GM21737 (cell line): ENCODE measurements at regions not wholly inside any gene's neighbourhood (a gene's known extent, or its start where the extent isn't known, plus 50 kb on each side); places are given as distances from the start of the nearest gene placed in this dataset.
A peak's percentile ranks its signal among the peaks of the same experiment; 100 is the strongest.

Experiments
- ATAC-seq: cut with Tn5 transposase; IDR thresholded peaks from one replicate; pipeline ENCODE4 v1.9.1; 2021; ENCODE audit warnings: mild to moderate bottlenecking, moderate library complexity; ENCODE audit not compliant: unreplicated experiment

DNA sequence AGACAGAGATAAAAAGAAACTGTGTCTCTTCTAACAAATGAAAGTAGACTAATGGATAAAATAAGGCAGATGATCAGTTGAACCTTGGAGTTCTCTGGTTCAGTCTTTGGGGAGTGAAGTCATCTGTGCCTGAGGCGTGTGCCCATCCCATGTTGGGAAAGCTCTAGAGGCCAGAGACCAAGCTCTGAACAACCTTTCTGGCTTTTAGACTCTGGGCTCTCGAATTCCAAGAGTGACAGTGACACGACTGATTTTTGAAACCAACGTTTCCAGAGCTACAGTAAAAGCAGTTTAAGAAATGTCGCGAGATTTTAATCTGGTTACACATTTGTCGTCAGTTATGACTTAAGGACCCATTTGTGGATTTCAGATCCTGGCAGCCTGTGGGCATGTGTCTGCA, 83.7 kb upstream of the APCDD1 start:
- no peak for ATAC-seq

DNA sequence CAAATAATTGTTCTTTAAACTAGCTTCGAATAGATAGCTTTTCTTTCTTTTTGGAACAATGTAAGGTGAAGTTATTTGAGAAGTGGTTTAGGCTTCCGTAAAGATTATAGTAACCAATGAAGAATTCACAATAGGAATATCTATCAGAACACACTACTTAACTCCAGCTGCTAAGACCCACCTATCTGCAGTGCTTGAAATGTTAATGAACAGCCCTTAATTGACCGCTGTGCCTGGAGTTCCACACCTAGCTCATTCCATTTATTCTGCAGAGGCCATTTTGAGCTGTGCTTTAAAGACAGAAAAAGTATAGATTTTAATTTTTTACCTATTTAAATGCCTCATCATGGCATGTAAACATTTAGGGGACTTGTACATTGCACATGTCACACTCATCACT, 83.3 kb upstream of the APCDD1 start:
- no peak for ATAC-seq

GRCh38 chr18:10374195-10374594, 80.2 kb upstream of the APCDD1 start:
- ATAC-seq: no peak

DNA sequence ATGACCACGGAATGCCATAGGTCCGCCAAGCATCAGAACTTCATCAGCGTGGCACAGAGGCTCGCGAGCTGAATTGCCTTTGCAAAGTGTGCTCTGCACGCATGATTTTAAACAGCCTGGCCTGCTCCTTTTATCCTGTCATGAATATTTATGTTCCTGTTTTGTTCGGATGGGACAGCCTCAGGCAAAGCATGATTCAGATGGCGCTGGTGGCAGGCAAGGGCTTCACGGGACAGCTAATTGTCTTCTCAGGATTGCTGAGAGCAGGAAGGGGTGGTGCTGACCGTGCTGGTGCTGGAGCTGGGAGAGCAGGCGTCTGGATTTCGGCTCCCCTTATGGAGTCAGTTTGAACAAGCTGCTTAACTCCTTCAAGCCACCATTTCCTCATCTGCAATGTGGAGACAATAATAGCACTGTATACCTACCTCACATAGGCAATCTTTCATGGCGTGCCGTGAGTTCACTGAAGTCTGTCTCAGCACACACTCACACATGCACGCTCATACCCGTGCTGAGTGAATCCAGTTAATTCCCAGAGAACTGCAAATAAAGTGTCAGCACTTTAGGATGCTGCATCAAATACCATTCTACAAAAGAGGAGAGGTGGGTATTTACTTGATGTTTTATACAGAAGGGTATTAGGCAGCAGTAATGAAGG, 79.7 kb upstream of the APCDD1 start:
- ATAC-seq: no peak

- no peak for ATAC-seq
These were observed 77.7 kb upstream of the APCDD1 start for GRCh38 chr18:10376731-10377130.

- ATAC-seq: no peak
These were observed 76.5 kb upstream of the APCDD1 start for GRCh38 chr18:10377956-10378355.

DNA sequence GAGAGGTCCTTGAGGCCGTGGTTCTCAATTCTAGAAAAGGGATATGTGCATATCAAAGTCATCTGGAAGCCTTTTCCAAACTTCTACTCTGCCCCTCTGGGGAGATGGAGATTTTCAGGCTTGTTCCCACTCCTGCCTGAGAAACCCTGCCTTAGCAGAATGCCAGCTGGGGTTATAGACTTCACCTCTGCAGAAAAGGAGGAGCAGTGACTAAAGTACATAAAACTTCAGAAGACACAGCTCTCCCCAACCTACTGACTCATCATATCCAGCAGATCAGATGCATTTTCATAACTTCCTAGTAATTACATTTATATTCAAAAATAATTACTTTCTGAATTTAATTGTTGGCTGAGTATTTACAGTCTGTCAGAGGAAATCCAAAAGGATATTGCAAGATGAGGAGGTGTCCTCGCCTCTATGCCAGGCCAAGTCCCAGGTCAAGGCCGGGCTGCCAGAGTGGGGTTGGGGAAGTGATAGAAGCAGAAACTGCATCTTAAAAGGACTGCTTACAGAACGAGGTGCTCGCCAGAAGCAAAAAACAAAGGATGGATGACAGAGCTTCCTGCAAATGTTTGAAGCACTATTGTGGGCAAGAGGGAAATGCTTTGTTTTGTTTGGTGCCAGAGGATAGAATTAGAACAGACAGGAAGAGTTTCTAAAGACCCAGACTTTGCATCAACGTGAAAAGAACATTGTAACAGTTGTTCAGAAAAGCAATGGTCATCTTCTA, 75.6 kb upstream of the APCDD1 start:
- ATAC-seq: no peak

GRCh38 chr18:10379522-10379921, 74.9 kb upstream of the APCDD1 start:
- ATAC-seq: no peak

- ATAC-seq: no peak
These were observed 72.9 kb upstream of the APCDD1 start for GRCh38 chr18:10381516-10381915.

- ATAC-seq: no peak
These were observed 72.5 kb upstream of the APCDD1 start for GRCh38 chr18:10381951-10382350.

- no peak for ATAC-seq
These were observed 68.4 kb upstream of the APCDD1 start for GRCh38 chr18:10386049-10386448.

DNA sequence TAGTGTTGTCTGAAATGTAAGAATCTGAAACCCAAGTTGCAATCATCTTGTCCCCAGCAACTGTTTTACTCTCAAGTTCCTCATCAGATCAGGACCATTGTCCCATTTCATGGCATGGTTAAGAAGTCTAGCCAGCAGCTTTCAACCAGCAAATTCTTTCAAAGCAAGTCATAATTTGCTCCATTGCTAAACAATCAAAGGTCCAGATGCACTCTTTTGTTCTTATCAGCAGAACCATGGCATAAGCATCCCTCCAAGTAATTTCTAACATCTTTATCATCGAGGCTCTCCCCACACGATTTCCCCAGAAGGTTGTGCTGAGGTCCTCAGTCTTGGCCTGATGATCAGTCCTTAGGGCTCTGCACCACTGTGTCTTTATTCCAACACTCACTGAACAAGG, 67.5 kb upstream of the APCDD1 start:
- no peak for ATAC-seq

- no peak for ATAC-seq
These were observed 67.0 kb upstream of the APCDD1 start for GRCh38 chr18:10387399-10387798.

DNA sequence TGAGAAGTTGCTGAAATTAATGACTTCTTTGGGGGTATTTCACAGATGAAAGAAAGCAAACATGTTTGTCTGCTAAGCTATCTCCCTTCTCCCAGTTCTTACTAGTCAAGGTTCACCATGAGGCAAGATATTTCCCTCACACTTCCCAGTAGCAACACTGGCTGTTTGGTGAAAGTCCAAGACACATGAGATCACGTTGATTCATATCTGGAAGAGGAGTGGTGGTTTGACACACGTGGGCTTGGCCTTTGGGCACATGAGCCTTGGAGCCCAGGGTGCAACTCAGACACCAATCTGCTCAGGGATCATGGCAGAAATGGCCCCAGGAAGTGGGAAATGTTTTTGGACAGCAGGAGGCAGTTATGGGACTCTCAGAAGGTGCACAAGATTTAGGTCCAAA, 66.1 kb upstream of the APCDD1 start:
- ATAC-seq: no peak

DNA sequence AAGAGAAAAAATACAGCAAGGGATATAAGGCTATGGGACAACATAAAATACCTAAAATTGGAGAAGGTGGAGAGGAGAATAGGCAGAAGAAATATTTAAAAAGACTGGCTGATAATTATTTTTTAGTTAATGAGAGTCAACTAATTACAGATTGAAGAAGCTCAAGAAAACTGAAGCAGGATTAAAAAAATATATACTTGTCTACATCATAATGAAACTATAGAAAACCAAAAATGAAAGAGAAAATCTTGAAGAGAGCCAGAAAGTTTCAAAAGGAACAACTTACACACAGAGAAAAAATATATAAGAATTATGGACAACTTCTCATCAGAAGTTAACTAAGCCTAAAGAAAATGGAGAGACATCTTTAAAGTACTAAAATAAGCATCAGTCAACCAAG, 62.9 kb upstream of the APCDD1 start:
- peak; percentile 65 for ATAC-seq

- no peak for ATAC-seq
These were observed 57.4 kb upstream of the APCDD1 start for GRCh38 chr18:10397004-10397403.

- ATAC-seq: no peak
These were observed 55.9 kb upstream of the APCDD1 start for GRCh38 chr18:10398571-10398970.

DNA sequence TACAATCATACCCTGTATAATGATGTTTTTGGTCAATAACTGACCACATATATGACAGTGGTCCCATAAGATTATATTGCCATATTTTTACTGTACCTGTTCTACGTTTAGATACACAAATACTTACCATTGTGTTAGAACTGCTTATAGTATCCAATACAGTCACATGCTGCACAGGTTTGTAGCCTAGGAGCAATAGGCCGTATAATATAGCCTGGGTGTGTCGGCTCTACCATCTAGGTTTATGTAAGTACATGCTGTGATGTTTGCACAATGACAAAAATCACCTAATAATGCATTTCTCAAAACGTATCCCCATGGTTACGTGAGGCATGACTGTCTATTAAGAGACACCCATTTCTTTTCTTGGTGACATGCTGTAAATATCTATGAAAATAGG, 55.0 kb upstream of the APCDD1 start:
- ATAC-seq: no peak

- ATAC-seq: no peak
These were observed 53.7 kb upstream of the APCDD1 start for GRCh38 chr18:10400534-10401307.

DNA sequence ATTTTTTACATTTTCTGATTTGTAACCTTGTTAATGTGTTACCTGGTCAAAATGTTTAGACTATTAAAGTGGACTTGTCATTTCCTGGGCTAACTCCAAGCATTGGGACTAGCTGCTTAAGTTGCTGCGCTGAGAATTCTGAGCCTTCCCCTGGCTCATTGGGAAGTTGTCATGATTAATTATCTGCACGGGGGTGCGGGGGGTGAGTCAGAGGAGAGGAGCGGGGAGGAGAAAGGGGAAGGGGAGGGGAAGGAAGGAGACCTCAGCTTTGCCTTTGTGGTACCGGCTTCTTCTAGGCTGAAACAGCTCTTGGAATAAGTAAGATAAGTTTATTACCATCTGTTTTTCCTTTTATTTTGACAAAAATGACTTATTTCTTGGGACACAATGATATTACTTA, 52.9 kb upstream of the APCDD1 start:
- no peak for ATAC-seq

- ATAC-seq: no peak
These were observed 52.5 kb upstream of the APCDD1 start for GRCh38 chr18:10401930-10402329.
